Activated CD4-positive, alpha-beta T cell treated with anti-CD3 and anti-CD28 coated beads, Interleukin-2, amount 50 U/mL, for 16 hours (primary cell): ENCODE measurements at regions not wholly inside any gene's neighbourhood (a gene's known extent, or its start where the extent isn't known, plus 50 kb on each side); places are given as distances from the start of the nearest gene placed in this dataset.

ENCODE experiments used
- DNase-seq: peaks from one replicate; pipeline ENCODE4 v3.0.0-alpha.2; 2020

DNA sequence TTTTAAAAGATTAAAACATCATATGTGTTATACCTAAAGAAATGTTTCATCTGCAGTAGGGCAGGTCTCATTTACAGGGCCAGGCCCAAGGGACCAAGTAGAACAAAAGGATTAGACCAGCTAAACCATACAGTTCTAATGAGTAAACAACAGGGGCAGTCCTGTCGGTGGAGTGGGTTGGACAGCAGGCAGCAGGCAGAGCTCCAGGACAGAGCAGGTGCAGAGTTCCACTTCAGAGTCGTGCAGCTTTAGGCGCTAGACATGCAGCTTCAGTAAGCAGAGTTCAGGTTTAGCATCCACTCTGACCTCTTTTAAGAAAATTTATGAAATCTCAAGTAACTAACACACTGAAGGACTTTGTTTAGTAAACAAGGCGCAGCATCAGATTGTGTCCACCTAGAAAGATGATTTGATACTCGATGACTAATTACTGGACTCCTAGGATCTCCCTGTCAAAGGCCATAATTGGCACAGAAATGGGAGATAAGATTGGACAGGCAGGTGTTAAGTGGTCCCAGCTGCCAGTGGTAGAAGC lies 487.7 kb upstream of the INTU start:
- no peak for DNase-seq

DNA sequence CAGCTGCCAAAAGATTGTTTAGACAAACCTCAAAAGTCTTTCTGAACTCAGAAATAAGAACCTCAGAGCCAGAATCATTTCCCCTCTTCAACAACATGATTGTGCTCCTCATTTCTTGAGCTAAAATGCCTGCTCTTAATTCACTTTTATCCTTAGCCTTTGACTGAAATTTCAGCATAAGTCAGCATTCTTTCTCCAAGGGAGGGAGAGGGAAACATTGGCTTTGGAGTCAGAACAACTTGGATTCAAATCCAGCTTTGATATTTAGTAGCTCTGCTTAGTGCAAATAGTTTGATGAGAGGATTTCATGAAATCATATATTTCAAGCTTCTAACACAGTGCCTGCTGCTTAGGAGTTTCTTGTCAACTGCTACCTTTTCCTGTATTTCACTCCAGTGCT lies 484.6 kb upstream of the INTU start:
- no peak for DNase-seq

DNA sequence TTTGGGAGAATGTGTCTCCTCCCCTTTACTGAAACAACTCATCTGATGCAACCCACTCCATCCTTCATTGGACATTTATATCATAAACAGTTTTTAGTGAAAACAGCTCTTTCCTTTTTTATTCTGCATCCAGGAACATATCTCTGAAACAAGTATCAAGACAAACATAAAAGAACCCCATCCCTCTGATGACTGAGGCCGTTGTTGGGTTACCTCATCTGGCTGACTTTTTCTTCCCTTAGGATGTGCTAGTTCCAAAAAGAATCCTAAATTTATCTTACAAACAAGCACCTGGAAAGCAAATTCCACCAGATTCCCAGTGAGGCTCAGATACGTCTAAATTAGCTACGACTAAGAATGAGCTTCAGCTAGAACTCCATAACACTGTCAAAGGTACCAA lies 483.7 kb upstream of the INTU start:
- no peak for DNase-seq

DNA sequence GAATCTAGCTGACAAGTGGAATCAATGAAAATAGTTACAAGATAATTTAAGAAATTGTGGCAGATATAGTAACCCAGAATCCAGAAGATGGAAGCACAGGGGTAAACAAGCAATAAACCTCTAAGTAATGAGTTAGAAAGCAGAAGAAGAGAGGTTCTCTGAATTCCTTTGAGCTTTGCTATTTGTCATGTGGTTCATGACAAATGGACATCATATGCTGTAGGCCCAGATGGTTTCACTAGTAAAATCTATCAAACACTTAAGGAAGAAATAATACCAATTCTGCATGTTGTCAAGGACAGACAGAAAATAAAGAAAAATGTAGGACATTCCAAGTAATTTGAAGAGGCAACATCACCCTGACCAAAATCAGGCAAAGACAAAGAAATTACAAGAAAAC lies 480.8 kb upstream of the INTU start:
- DNase-seq, result no peak

DNA sequence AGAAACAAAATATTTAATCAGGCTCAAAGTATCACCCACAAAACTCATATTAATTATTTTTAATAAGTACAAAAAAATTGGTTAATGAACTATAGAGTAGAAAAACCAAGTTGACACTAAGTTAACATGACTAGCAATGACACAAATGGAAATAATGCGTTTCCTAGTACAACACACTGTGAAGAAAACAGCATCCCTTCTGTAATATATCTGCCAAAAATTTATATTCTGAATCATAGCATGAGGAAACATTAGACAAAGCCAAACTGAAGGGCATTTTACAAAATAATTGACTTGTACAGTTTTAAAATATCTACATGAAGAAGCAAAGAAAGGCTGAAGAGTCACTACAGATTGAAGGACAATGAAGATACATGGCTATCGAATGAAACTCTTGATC lies 477.6 kb upstream of the INTU start:
- no peak for DNase-seq

DNA sequence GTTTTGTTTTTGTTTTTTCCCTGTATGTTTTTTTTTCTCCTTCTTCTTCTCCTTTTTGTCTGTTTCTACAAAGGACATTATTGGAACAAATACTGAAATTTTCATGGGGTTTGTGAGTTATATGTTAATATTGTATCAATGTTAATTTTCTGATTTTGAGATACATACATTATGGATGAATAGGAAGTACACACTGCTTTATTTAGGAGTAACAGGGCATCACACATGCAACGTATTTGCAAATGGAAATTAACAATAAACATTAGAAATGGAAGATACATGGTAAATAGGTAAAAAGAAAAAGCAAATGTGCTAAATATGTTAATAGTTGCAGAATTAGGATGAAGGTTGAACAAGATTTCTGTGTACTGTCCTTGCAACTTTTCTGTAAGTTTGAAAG lies 477.2 kb upstream of the INTU start:
- no peak for DNase-seq

DNA sequence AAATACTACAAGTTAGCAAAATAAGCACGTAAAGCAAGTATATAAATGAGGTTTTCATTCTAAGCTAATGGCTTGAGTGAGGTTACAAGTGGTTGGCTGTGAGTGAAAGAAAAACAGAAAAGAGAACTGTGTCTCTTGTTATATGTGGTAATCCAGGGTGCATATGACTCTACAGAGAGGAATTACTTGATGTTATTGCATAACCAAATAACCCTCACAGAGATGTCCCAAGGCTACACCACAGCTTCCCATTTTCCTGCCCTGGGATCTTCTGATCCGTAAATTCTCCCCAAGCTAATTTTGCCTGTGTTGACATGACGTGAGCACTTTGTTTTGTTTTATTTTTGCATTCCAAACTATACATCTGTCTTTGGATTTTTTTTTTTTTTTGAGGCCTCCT lies 470.0 kb upstream of the INTU start:
- DNase-seq, result no peak

DNA sequence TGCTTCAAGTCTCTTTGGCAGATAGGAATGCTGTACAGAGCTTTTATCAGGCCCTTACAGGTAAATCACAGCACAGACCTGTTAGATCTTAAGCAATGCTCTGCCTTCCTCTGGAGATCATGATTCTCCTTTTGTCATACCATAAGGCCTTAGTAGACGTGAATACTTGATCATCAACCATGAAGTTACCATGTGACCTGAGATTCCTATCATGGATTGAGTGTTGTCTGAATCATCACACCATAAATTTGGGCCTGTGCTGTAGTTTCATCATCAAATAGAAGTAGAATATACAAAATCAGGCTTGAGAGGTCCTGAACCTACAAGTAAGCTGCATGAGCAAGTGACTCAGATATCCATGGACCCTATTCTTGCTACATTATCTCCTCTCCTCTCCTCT lies 466.8 kb upstream of the INTU start:
- DNase-seq, result no peak

DNA sequence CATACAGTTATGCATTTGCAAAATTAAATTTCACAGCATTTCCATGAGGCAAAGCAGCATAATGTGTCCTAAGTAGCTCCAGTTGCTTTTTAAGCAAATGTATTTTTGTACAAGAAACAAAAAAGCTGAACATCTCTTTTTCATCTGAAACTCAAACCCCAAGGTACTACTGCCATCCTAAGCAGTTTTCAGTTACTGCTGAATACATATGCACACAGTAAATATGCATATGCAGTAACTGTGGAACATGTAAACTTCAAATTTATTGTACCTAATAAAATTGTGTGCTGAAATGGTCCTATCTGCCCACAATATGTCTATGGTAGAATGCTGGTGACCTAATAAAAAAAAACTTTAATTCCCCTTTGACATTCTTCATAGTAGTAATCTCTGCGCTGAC lies 458.6 kb upstream of the INTU start:
- no peak for DNase-seq

DNA sequence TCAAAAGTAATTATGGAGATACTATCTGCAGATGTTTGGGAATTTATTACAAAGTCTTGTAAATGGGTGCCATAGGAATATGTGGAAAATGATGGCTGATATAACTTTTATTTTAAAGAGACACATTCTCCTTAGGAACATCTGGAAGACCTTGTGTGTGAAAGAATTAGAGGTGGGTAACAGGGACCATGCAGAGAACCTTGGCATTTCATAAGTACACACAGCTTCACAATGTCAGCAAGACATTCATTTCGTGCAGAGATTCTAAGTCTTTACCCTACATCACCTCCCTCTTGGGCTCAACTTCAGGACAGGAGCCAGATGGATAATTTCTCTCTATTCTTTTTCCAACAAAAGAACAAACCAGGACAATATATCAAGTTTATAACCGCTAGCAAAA lies 458.1 kb upstream of the INTU start:
- DNase-seq, result no peak

DNA sequence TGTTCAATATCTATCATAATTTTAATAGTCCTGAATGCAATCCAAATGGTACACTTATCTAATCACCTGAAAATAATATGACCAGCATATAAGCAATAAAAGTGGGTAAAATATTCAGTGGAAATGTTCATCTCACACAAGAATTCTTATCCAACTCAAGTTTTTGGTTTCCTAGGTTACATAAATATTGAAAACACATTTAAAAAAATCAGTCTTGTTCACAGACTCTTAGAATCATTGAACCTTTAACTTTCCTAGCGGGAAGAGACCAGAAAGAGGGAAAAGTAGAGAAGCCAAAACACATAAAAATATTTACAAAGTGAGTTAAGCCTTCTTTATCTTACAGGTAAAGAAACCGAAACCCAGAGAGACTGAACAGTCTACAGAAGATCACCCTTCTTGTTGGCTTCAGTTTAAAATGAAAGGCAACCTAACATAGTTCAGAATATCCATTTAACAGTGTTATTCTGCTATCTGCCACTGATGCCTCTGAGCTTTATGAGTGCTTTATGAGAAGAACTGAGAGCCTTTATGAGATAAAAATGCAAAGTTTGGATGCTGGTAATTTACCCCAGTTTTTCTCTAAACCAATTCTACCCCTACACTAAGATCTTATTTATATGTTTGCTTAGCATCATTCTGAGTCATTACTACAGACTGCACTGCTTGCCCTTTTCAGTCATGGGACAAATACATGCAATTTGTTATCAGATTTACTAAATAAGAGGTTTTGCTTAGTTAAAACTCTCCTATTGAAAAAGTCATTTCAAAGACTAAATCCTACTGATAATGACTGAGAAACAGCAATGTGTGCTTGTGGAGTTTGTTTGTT lies 453.3 kb upstream of the INTU start:
- DNase-seq, result no peak

DNA sequence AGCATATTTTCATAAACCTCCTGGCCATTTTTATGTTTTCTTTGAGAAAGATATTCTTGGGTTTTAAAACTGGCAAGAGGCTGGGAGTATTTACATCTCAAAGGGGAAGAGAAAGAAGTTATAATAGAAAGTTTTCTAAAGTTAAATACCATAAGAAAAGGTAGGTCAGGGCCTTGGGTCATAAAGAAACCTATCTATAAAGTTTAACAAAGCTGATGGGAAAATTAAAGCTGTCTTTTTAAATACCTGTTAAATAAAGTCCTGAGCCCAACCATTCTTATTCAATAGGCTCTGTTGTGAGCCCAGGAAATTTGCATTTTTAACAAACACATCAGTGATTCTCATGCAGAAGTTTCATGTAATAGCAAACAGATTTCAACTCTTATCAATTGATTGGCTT lies 451.8 kb upstream of the INTU start:
- no peak for DNase-seq

DNA sequence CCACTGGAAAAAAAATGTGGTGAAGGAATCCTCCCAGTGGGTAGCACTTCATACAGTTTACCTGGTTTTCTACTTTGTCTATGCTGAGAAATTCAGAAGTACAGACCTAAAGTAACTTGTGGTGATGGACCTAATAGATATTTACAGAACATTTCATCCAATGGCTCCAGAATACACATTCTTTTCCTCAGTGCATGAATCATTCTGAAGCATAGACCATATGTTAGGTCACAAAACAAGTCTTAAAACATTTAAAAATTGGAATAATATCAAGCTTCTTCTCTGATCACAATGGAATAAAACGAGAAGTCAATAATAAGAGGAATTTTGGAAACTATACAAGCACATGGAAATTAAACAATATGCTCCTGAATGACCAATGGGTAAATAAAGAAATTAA lies 450.1 kb upstream of the INTU start:
- no peak for DNase-seq

DNA sequence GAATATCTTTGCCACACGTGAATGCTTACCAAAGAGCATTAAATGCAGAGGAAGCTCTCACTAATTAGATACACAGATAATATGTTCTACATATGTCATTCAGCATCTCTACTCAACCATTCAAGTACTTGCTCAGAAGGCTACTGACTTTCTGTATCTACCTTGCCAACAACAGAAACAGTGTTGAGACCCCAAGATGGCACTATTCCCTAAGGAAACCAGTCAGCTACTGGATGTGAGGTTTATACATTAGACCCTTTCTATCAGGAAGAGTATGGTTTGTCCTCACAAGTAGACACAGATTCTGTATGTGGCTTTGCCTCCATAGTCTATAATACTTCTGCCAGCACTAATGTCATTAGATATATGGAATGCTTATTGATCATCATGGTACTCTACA lies 443.9 kb upstream of the INTU start:
- no peak for DNase-seq

DNA sequence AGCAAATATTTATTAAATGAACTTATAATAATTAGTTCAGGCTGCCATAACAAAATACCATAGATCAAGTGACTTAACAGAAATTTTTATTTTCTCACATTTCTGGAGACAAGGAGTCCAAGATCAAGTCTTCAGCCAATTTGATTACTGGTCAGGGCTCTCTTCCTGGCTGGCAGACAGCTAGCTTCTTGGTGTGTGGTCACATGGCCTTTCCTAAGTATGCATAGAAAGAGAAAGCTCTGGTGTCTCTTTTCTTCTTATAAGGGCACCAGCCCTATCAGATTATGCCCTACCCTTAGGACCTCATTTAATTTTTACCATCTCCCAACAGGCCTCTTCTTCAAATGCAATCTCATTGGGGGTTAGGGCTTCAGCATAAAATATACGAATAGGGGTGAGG lies 438.5 kb upstream of the INTU start:
- no peak for DNase-seq

DNA sequence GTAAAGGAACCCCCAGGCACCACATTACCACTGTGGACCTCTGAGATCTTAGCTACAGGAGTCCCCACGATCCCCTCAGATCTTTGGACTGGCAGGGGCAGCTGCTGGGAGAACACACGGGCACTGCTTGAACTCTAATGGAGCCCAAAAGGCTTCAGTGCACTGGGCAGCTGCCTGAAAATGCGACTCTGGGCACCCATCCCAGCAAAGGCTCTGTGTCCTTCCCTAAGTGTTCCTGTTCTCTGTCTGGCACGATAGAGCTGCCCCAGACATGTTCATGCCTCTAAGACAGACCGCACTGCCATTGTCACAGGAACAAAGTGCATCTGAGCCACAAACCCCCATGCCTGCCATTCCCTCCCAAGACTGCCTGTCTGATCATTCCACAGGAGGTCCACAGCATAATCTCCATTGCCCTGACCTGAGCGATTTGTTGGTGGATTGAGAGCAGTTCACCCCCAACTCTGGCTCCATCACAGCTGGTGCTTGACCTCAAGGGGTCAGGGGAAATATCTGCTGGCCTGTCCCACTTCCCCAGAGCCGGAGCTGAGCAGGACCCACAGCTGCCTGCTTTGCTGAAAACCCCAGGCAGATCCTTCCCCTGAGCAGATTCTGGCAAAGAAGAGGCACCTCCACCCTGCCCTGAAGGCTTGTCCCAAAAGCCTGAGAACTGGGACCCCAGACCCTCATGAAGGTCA lies 436.0 kb upstream of the INTU start:
- DNase-seq, result no peak

DNA sequence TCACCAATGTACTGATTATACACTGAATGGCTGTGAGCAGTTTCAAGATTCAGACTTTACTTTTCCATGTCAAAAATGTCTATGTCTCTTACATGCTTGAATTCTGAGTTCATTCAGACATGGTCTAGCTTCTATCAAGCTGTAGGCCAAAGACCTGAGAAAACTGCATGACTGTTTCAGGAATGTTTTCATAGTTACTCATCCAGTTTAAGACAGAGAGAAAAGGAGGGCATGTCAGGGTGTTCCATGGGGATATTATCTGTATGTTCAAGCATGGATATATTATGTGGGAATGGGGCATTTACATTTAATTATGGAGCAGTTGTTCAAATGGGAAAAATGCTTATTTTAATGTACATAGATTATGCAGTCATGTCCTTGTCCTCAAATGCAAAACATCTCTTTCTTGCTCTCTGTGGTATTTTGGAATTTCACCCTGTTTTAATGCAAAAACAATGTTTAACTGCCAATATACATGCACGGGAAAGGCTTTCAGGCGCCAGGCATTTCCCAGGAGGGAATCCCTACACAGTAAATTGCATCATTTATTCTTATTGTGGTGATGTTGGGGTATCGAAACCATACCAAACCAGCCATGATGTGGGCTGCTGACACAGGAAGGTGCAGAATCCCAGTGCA lies 429.1 kb upstream of the INTU start:
- no peak for DNase-seq

DNA sequence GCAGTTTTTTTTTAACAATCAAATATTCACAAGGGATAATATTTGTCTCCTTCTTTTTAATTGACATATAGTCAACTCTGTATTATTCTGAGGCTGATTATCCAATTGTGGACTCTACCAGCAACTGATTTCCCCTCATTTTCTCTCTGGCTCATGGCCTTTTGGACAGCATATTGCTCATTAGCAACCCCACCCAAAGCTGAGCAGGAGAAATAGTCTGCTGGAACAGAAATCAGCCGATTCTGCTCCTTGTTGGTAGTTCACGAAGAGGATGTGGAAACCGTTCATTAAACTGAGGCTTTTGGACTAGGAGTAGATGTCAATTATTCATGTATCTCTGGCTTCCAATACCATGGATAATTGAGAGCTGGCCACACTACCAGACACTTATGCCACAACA lies 428.4 kb upstream of the INTU start:
- no peak for DNase-seq

DNA sequence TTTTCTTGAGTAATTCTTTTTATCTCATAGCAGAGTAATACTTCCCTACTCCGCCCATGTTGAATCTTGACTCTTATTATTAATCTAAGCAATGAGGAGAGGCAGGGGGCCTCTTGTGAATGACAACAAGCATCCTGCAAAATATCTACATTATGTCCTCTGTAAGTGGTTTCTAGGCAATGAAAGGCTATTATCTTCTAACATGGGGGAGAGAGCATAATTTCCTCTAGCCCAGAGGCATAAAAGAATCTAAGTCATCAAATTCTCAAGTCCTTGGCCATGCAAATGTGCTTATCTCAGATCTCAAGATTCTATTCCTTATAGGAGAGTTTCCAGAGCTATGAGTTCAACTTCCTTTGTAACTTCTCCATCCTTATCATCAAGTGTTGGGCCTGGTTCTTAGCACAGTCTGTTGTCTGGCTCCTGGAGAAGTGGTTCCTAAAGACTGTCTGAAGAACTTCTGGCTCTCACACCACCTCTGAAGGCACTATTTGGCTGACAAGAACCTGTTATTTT lies 423.1 kb upstream of the INTU start:
- DNase-seq, result no peak

DNA sequence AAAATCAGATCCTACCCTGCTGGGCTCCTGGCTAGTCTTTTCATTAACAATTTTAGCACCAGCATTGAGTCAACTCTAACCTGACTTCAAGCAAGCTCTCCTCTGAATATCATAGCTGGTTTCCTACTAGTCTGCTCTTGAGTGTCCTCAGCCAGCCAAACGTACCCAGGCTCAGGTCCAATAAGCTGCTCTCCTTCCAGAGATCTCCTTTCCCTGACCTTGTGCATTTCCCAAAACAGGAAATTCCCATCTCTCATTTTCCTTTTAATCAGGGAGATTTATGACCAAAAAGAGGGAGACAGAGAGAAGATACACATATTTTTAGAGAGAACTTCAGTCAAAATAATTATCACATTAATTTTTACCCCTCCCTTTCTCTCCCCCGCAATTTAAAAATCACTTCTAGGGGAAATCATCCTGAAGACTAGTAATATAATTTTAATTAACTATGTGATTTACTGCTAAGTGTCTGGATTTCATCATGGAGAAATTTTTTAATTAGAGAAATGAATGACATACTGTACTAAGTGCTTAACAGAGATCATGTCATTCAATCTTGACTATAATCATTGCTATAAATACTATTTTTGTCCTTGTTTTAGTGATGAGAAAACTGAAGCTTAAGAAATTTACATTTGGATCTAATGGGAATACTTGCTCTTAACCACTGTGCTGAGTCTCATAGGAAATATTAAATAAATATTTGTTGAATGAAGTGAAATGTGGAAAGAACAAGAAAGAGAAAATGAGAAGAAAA lies 421.7 kb upstream of the INTU start:
- no peak for DNase-seq

DNA sequence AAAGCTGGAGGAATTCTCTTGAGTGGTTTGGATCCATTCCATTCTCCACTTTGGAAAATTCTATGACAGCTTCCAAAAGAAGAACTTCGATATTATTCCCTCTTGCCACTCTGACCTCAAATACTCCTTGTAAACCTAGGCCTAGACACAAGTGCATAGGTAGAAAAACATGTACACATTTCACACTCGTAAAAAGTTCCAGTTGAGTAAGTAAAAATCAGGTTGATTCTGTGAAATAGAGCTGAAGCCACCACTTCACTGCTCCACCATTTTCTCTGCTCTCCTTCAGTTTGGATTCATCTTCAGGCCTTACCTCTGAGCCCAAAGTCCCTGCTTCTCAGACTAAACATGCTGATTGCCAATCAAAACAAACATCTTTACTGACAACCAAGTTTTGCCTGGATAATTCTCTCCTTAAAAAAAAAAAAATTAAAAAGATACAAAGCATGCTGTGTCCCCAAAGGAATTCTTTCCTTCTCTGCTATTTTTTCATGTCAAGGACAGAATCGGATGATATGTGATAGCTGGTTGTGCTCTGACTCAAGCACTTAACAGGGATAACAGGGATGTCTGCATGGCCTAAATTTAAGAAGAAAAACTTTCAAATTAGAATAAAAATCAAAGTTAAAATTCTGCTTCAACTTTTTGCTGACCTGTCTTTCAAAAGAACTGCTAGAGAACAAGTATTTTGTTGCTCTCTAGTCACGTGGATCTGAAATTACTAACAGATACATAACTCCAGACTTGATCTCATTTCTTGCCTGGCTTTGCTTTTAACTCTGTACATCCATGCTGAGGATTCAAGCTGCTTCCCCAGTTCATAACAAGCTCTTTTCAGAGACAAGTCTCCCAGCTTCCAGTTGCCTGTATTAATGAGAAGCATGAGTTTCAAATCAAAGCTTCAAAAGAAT lies 420.9 kb upstream of the INTU start:
- DNase-seq, result no peak

DNA sequence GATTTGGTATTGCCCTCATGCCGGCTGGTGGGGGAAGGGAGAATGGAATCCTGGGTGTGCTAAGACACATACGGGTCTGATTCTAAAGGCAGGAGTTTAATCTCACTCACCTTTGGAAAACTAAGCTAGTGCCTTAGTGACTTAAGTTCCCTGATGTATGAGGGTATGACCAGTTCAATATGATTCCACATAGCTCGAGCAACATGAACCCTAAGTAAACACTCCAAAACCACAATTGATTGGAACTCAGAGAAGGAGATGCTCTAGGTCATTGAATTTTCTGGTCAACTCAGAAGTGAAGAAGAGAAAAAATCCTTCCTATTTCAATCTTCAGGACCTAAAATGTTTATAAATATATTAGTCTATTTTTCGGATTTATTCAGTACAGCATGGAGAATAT lies 420.1 kb upstream of the INTU start:
- DNase-seq, result no peak
